GM12878 (cell line): ENCODE measurements at regions not wholly inside any gene's neighbourhood (a gene's known extent, or its start where the extent isn't known, plus 50 kb on each side); places are given as distances from the start of the nearest gene placed in this dataset.
"Not testable (repeated sequence)": the region's sequence is repeated elsewhere in the genome, so short reads cannot be mapped to it uniquely, and the experiment has no call there.

Experiments
- ATAC-seq: fragments of 200-7000 bp; cut with Tn5 transposase; 3 replicates; pipeline ENCODE4 v1.9.1; 2020; ENCODE audit warnings: mild to moderate bottlenecking, moderate library complexity
- BruUV-seq: library from RNA; stranded (reverse); fragments of 400-500 nt; replicated peaks from 2 replicates; lab custom pipeline; 2021; lab: Mats Ljungman, UMichigan
- CTCF ChIA-PET: fragments of 300-600 bp; sonication (Branson Sonifier 250); formaldehyde crosslinking; extraction: SDS; loops from one replicate; lab custom pipeline; 2021; ENCODE audit warnings: inconsistent platforms; lab: Yijun Ruan, JAX
- POLR2A ChIA-PET: fragments of 350-600 bp; formaldehyde crosslinking; extraction: SDS; loops from one replicate; lab custom pipeline; 2021; ENCODE audit warnings: inconsistent platforms; lab: Charles Lee
- RAD21 ChIA-PET: fragments of 300-600 bp; sonication (Branson Sonifier 250); formaldehyde crosslinking; loops from one replicate; lab custom pipeline; 2023; ENCODE audit warnings: antibody characterized with exemption; ENCODE audit not compliant: unreplicated experiment; lab: Charles Lee
- SMC1A ChIA-PET: fragments of 300-600 bp; sonication (Branson Sonifier 250); formaldehyde crosslinking; loops from one replicate; lab custom pipeline; 2023; ENCODE audit not compliant: unreplicated experiment, uncharacterized antibody; lab: Charles Lee
- DNase-seq: peaks from one replicate; pipeline ENCODE4 v3.0.0-alpha.2; 2011; ENCODE audit warnings: low read depth, low spot score
- FAIRE-seq: peaks from 3 replicates; lab custom pipeline; 2011; peaks lifted over from hg19 to GRCh38; lab: Jason Lieb, UNC
- H2AFZ ChIP-seq: 2 replicates; pipeline ENCODE4 v1.6.0; 2011; ENCODE audit warnings: low read depth, low read length, control low read depth; ENCODE audit not compliant: control insufficient read depth
- H3K27ac ChIP-seq: 2 replicates; pipeline ENCODE4 v1.5.1; 2011; ENCODE audit warnings: control low read depth; ENCODE audit not compliant: control insufficient read depth, insufficient read depth
- H3K27me3 ChIP-seq, 2 experiments: replicated peaks in 1 of 2; 2 replicates each; pipeline versions ENCODE4 v1.6.0 to v1.6.1; 2011; ENCODE audit warnings: low read length in 1 of 2; ENCODE audit not compliant: control insufficient read depth in 2 of 2, insufficient read depth in 2 of 2
- H3K36me3 ChIP-seq, 2 experiments: 2 replicates each; pipeline ENCODE4 v1.5.1; 2011; ENCODE audit warnings: low read length in 1 of 2; ENCODE audit not compliant: control insufficient read depth in 2 of 2, insufficient read depth in 2 of 2
- H3K4me1 ChIP-seq: 2 replicates; pipeline ENCODE4 v1.6.1; 2011; ENCODE audit warnings: mild to moderate bottlenecking, low read length, moderate library complexity, mixed read lengths; ENCODE audit not compliant: control insufficient read depth, insufficient read depth
- H3K4me2 ChIP-seq: 2 replicates; pipeline ENCODE4 v1.6.0; 2011; ENCODE audit warnings: control low read depth; ENCODE audit not compliant: control insufficient read depth, insufficient read depth
- H3K4me3 ChIP-seq: fragments of 200-600 bp; sonication (generic); 2 replicates; pipeline ENCODE4 v1.5.1; 2016
- H3K79me2 ChIP-seq: 2 replicates; pipeline ENCODE4 v1.6.0; 2011; ENCODE audit warnings: low read length; ENCODE audit not compliant: control insufficient read depth, insufficient read depth
- H3K9ac ChIP-seq: 2 replicates; pipeline ENCODE4 v1.8.0; 2011; ENCODE audit warnings: low read length, control low read depth, mixed read lengths; ENCODE audit not compliant: control insufficient read depth, insufficient read depth
- H3K9me3 ChIP-seq: replicated peaks from 3 replicates; pipeline ENCODE4 v1.5.1; 2011; ENCODE audit warnings: mild to moderate bottlenecking, low read length; ENCODE audit not compliant: control insufficient read depth, insufficient read depth
- H4K20me1 ChIP-seq: 2 replicates; pipeline ENCODE4 v1.6.0; 2011; ENCODE audit not compliant: control insufficient read depth, insufficient read depth
- WGBS: methylation state at CpG from one replicate; pipeline ENCODE4 v1.1.6; 2016; ENCODE audit warnings: low lambda C conversion rate; ENCODE audit not compliant: insufficient replicate concordance, insufficient coverage; ENCODE audit errors: missing lambda C conversion rate; 5-methylcytosine and 5-hydroxymethylcytosine counted together
- in situ Hi-C: fragments of 300-500 bp; cut with MboI; formaldehyde crosslinking; loops from 9 replicates; pipeline ENCODE4 v1.14.3; 2018; ENCODE audit warnings: mixed read lengths
- intact Hi-C: fragments of 100-400 bp; cut with micrococcal nuclease; formaldehyde crosslinking; loops from one replicate; pipeline ENCODE4 v1.14.2; 2022; ENCODE audit not compliant: unreplicated experiment

- DNase-seq, H3K4me1 ChIP-seq, H2AFZ ChIP-seq, BruUV-seq, CTCF ChIA-PET, H3K27ac ChIP-seq, intact Hi-C loops, H3K27me3 ChIP-seq, H3K9ac ChIP-seq, SMC1A ChIA-PET, in situ Hi-C loops, H3K79me2 ChIP-seq, POLR2A ChIA-PET, FAIRE-seq, H3K4me2 ChIP-seq, H3K36me3 ChIP-seq, H4K20me1 ChIP-seq, H3K4me3 ChIP-seq, RAD21 ChIA-PET, H3K9me3 ChIP-seq: not testable (repeated sequence)
- peak; percentile 69 for ATAC-seq
- WGBS: 13% methylated on average over 32 of the region's 62 CpGs
Observed at GRCh38 chr1:143905214-143906179, 66.3 kb downstream of the FAM72C start.

GRCh38 chr1:143904622-143904979, 67.2 kb downstream of the FAM72C start:
- BruUV-seq, H3K27ac ChIP-seq, H3K27me3 ChIP-seq, H3K9me3 ChIP-seq, H3K79me2 ChIP-seq, FAIRE-seq, DNase-seq, CTCF ChIA-PET, H2AFZ ChIP-seq, H3K4me3 ChIP-seq, in situ Hi-C loops, H3K9ac ChIP-seq, RAD21 ChIA-PET, H3K36me3 ChIP-seq, SMC1A ChIA-PET, intact Hi-C loops, POLR2A ChIA-PET, H3K4me2 ChIP-seq, H3K4me1 ChIP-seq, H4K20me1 ChIP-seq: not testable (repeated sequence)
- whole genome bisulfite sequencing: 12% methylated on average over 9 of the region's 12 CpGs
- peak; percentile 56 for ATAC-seq

- H3K9me3 ChIP-seq, H3K4me3 ChIP-seq, H3K4me1 ChIP-seq, DNase-seq, SMC1A ChIA-PET, FAIRE-seq, BruUV-seq, H3K4me2 ChIP-seq, H3K9ac ChIP-seq, RAD21 ChIA-PET, H3K27ac ChIP-seq, H3K27me3 ChIP-seq, H4K20me1 ChIP-seq, POLR2A ChIA-PET, intact Hi-C loops, CTCF ChIA-PET, H3K36me3 ChIP-seq, H3K79me2 ChIP-seq, H2AFZ ChIP-seq, in situ Hi-C loops: not testable (repeated sequence)
- ATAC-seq: peak; percentile 63
- WGBS: 78% methylated on average over 15 of the region's 48 CpGs
Observed at GRCh38 chr1:143903899-143904621, 67.7 kb downstream of the FAM72C start.

GRCh38 chr1:143896377-143896776, 75.4 kb downstream of the FAM72C start:
- RAD21 ChIA-PET, FAIRE-seq, DNase-seq: not testable (repeated sequence)

More at GRCh38 chr1:143896377-143896776, 75.4 kb downstream of the FAM72C start:
- CTCF ChIA-PET, in situ Hi-C loops, SMC1A ChIA-PET, H2AFZ ChIP-seq, H3K4me3 ChIP-seq, H3K27me3 ChIP-seq, intact Hi-C loops, H3K27ac ChIP-seq, H3K4me1 ChIP-seq, H3K36me3 ChIP-seq, H3K4me2 ChIP-seq, H3K9me3 ChIP-seq, H3K9ac ChIP-seq, POLR2A ChIA-PET, ATAC-seq, H3K79me2 ChIP-seq, H4K20me1 ChIP-seq, BruUV-seq: not testable (repeated sequence)
- no CpG with 5 or more reads among the region's 1 CpG for WGBS
